Stimulated activated CD8-positive, alpha-beta memory T cell treated with anti-CD3 and anti-CD28 coated beads, Interleukin-7, amount 100 ng/mL, for 4 hours (primary cell): ENCODE measurements at regions not wholly inside any gene's neighbourhood (a gene's known extent, or its start where the extent isn't known, plus 50 kb on each side); places are given as distances from the start of the nearest gene placed in this dataset.
"Not testable (repeated sequence)": the region's sequence is repeated elsewhere in the genome, so short reads cannot be mapped to it uniquely, and the experiment has no call there.

ENCODE experiments used
- DNase-seq, 2 donors: peaks; one replicate each; pipeline ENCODE4 v3.0.0-alpha.2; 2020; ENCODE audit warnings: low read depth in 2 of 2

- not testable (repeated sequence) for DNase-seq
Observed at GRCh38 chr20:17891131-17891530, 77.5 kb downstream of the SNX5 start.

GRCh38 chr20:17890330-17890729, 78.3 kb downstream of the SNX5 start:
- DNase-seq = no peak

GRCh38 chr20:17889226-17889625, 79.4 kb downstream of the SNX5 start:
- no peak for DNase-seq

- no peak for DNase-seq
Observed at GRCh38 chr20:17888044-17888443, 80.5 kb downstream of the SNX5 start.

GRCh38 chr20:17887331-17888030, 81.1 kb downstream of the SNX5 start:
- DNase-seq = no peak

- no peak for DNase-seq
Observed at GRCh38 chr20:17885544-17885943, 83.0 kb downstream of the SNX5 start.

- no peak for DNase-seq
Observed at GRCh38 chr20:17885076-17885475, 83.5 kb downstream of the SNX5 start.

GRCh38 chr20:17884307-17885003, 84.1 kb downstream of the SNX5 start:
- DNase-seq = no peak

GRCh38 chr20:17883592-17884306, 84.8 kb downstream of the SNX5 start:
- no peak for DNase-seq

- no peak for DNase-seq
Observed at GRCh38 chr20:17882834-17883591, 85.6 kb downstream of the SNX5 start.

- no peak for DNase-seq
Observed at GRCh38 chr20:17882065-17882833, 86.3 kb downstream of the SNX5 start.

GRCh38 chr20:17881741-17882064, 86.9 kb downstream of the SNX5 start:
- no peak for DNase-seq

- no peak for DNase-seq
Observed at GRCh38 chr20:17878912-17879602, 89.5 kb downstream of the SNX5 start.

GRCh38 chr20:17878069-17878911, 90.3 kb downstream of the SNX5 start:
- no peak for DNase-seq

- no peak for DNase-seq
Observed at GRCh38 chr20:17875981-17876385, 92.6 kb downstream of the SNX5 start.

GRCh38 chr20:17875106-17875980, 93.3 kb downstream of the SNX5 start:
- no peak for DNase-seq

GRCh38 chr20:17874271-17875105, 94.1 kb downstream of the SNX5 start:
- DNase-seq = no peak
